ELR (cell line): ENCODE measurements at regions not wholly inside any gene's neighbourhood (a gene's known extent, or its start where the extent isn't known, plus 50 kb on each side); places are given as distances from the start of the nearest gene placed in this dataset.
A peak's percentile ranks its signal among the peaks of the same experiment; 100 is the strongest.
"Not testable (repeated sequence)": the region's sequence is repeated elsewhere in the genome, so short reads cannot be mapped to it uniquely, and the experiment has no call there.

Experiments used
- DNase-seq: peaks from one replicate; pipeline ENCODE4 v3.0.0-alpha.2; 2015; ENCODE audit warnings: low read depth

- no peak for DNase-seq
Observed at GRCh38 chr16:75996491-75996890, 270.2 kb upstream of the CPHXL start.

- DNase-seq = no peak
Observed at GRCh38 chr16:75997606-75998005, 271.3 kb upstream of the CPHXL start.

- no peak for DNase-seq
Observed at GRCh38 chr16:76007645-76008044, 269.6 kb upstream of the CNTNAP4 start.

DNA sequence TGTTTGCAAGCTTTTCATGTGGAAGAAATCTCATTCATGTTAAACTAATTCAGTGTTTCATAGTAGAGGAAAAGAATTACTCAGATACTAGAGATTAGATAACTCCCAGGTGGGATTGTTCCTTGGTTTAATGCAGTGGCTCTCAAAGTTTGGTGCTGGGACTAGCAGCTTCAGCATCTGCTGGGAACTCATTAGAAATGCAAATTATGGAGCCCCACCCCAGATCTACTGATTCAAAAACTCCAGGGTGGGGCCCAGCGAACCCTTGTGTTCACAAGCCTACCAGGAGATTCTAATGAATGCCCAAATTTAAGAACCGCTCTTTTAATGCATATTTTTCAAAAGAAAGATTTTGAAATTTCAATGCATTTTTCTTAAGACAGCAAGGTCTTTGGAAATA lies 253.4 kb upstream of the CNTNAP4 start:
- no peak for DNase-seq

DNA sequence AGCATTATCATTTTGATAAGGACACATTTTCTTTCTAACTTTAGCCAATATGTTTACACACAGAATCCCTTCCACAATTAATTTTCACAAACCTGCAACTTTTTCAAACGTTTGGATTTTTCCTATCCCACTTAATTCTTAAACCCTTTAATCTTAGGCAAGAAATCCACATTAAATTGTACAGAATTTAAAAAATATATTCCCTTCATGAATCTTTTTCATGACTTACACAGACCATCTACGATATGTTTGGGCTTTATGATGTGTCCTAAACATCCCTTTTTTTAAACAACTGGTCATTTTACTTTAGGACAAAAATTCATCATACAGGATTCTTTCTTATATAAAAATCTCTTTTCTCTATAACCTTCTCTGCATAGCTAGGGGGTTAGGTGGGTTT lies 241.5 kb upstream of the CNTNAP4 start:
- DNase-seq = peak; percentile 17

GRCh38 chr16:76038097-76038496 lies 239.1 kb upstream of the CNTNAP4 start:
- no peak for DNase-seq

DNA sequence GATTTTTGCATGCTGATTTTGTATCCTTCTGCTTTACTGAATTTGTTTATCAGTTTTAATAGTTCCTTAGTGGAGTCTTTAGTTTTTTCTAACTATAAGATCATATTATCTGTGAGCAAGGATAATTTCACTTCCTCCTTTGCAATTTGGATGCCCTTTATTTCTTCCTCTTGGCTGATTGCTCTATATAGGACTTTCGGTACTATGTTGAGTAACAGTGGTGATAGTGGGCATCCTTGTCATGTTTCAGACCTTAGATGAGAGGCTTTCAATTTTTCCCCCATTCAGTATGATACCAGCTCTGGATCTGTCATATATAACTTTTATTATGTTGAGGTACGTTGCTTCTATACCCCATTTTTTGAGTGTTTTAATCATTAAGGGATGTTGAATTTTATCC lies 224.5 kb upstream of the CNTNAP4 start:
- no peak for DNase-seq

GRCh38 chr16:76059186-76059585 lies 218.0 kb upstream of the CNTNAP4 start:
- DNase-seq = peak; percentile 2

DNA sequence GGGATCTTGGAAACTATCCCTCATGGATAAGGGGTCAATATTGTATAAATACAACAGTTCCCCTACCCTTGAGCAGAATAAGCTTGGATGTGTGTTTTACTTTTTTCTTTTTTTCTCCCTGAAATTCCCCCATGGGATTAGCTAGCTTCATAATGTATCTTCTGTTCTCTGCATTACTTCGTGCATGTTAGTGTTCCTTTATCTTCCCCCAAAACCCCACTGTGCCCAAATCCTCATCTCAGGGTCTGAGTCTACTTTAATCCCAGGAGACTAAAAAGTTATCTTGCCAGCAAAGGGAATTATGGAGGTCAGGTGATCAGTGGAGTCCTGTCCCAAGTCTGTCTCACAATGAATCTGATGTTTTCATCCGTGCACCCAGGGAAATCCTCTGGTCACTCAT lies 217.5 kb upstream of the CNTNAP4 start:
- no peak for DNase-seq

DNA sequence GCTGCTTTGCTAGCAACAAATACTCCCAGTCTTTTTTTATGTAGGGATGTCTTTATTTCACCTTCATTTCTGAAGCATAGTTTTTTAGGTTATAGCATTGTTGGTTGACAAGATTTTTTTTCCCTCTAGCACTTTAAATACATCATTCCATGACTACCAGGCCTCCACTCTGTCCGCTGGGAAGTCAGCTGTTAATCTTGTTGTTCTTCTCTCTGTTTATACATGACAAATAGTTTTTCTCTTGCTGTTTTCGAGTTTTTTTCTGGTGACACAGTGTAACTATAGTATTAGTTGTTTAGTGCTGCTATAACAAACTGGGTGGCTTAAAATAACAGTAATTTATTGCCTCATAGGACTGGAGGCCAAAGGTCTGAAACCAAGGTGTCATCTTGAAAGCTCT lies 205.5 kb upstream of the CNTNAP4 start:
- DNase-seq = no peak

DNA sequence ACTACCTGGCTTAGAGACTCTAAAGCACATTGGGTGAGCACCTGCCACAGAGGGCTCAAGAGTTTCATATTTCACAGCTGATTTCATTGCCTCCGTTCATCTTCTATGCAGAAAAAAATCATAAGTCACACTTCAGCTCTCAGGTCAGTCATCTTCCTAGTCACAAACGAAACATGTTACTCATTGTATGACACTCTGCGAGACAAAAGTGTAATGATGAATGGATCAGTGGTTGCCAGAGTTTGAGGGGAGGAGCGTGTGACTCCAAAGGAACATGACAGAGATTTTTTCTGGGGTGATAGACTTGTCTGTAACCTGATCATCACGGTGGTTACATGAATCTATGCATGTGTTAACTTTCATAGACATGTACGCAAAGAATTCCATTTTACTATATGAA lies 195.2 kb upstream of the CNTNAP4 start:
- no peak for DNase-seq

- DNase-seq = no peak
Observed at GRCh38 chr16:76106647-76107046, 170.6 kb upstream of the CNTNAP4 start.

DNA sequence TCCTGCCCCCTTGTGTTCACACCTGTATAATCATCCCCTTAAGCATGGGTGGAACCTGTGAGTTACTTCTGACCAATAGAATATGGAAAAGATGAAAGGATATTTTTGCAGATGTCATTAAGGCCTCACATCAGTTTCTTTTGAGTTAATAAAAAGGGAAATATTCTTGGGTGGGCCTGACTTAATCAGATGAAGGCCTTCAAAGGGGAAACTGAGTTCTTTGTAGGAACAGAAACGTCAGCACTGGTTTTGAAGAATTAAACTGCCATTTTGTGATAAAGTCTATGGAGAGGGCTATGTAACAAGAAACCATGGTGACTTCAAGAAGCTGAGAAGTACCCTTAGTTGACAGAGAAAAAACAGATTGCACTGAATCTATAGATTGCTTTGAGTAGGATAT lies 168.7 kb upstream of the CNTNAP4 start:
- DNase-seq = no peak

DNA sequence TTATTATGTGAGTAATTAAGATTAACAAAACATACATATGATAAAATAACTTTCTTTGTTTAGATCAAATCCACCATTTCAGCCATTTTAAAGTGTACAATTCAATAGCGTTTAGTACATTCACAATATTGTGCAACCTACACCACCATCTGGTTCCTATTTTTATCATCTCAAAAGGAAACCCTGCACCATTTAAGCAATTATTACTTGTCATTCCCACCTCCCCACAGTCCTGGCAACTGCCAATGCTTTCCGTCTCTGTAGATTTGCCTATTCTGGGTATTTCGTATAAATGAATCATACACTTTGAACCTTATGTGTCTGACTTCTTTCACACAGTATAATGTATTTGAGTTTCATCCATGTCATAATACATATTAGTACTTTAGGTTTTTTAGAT lies 162.5 kb upstream of the CNTNAP4 start:
- no peak for DNase-seq

DNA sequence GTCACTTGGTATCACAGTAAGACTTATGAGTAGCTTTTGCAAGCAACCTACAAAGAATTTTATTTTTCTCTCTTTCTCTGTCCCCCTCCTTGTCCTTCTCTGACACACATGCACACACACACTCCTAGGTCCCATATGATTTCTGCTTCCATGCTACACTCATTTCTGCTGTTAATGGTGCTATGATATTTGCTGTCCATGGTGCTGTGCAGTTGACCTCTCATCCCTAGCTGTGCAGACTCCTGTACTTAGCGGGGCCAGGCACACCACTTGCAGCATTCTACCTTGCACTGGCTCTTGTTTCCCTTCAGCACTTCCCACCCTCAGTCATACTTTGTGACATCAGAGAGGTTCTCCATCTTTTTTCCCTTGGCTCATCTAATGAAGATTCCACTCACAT lies 158.9 kb upstream of the CNTNAP4 start:
- DNase-seq = no peak

DNA sequence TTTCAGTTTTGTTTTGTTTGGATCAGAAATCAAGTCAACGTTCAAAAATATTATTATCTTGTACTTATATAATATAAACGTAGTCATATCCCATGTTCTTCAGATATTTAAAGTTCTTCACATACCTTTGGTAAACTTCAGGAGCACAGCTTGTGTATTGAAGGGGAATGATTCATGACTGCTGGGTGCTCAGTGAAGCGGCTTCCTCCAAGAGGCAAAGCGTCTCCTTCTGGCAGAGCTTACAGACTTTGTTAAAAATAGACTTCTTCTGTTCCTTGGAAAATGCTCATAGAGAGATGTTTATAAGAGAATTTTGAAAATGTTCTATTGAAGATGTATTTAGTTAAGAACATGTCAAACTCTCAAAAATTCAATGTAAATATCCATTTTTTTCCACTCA lies 155.6 kb upstream of the CNTNAP4 start:
- DNase-seq = no peak

DNA sequence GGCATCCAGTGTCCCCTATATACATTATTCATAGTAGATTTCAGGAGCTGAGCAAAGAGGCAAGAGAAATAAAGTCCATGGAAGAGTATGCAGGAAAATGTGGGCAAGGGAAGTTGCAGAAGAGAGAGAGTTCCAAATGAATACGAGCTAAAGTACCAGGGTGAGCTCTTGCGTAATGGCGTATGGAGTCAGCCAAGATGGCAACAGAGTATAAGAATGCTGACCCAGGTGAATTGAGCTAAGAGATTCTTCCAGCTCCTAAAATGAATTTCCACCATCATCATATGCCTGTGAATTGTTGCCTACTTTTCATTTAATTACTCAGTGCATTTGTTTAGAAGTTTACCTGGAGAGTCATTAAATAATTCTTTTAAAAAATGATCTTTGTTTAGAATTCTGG lies 153.2 kb upstream of the CNTNAP4 start:
- DNase-seq = no peak

DNA sequence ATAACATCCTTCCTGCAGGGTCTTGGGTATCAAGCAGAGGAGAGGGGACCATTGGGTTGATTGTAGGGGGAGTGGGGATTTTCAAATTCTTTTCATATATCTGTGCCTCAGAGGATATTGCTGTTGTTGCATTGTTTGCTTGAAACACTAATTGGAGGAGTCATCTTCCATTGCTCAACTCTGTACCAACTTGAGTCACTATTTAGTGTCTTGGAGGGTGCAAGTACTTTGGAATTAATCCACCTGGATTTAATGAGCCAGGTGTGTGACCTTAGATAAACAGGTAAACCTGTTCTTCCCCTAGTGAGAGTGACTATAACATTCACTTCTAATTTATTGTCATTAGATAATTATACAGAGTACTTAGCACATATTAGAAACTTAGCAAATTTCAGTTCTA lies 151.3 kb upstream of the CNTNAP4 start:
- DNase-seq = no peak

DNA sequence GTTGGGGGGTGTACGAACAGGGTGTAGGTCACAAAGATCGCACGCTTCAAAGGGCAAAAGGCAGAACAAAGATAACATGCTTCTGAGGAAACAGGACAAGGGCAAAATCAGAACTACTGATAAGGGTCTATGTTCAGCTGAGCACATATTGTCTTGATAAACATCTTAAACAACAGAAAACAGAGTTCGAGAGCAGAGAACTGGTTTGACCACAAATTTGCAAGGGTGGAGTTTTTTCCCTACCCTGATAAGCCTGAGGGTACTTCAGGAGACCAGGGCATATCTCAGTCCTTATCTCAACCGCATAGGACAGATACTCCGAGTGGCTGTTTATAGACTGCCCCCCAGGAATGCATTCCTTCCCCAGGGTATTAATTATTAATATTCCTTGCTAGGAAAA lies 139.1 kb upstream of the CNTNAP4 start:
- not testable (repeated sequence) for DNase-seq

- DNase-seq = no peak
Observed at GRCh38 chr16:76157629-76158028, 119.6 kb upstream of the CNTNAP4 start.

DNA sequence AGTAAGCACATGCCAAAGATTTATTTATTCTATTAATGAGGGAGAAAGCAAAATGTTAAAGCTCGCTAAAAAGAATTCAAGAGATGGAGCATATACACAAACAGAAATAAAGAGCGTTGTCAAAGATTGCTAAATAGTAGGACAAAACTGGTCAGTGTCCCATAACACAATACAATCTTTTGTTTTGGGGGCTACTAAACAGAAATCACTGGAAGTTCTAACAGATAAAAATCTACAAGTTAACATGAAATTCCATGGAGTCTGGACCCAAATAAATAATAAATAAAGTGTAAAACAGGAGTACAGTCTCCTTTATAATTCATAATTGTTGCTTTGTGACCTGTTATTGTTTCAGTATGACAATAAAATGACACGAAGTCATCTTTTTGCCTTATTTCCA lies 115.2 kb upstream of the CNTNAP4 start:
- DNase-seq = no peak

- DNase-seq = no peak
Observed at GRCh38 chr16:76164970-76165558, 112.1 kb upstream of the CNTNAP4 start.

- DNase-seq = no peak
Observed at GRCh38 chr16:76175718-76176117, 101.5 kb upstream of the CNTNAP4 start.

GRCh38 chr16:76176153-76176552 lies 101.0 kb upstream of the CNTNAP4 start:
- DNase-seq = no peak

DNA sequence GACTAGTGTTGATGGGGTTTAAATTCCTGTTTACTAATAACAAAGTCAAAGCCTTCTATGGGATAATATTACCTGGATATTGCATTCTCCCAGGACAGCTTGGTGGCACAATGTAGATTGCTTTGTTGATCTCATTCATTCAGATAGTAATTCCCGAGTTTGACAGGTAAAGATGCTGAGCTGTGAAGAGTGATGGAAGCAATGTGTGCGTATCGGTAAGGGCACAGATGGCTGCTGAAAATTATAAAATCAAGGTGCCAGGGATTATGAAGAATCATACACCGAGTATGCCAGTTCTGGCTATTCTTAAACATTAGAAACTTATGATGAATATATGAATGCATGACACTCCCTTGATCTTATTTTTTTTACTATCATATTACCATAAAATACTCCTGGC lies 100.6 kb upstream of the CNTNAP4 start:
- no peak for DNase-seq
